Type B pancreatic cell (in vitro differentiated cells): ENCODE measurements at regions not wholly inside any gene's neighbourhood (a gene's known extent, or its start where the extent isn't known, plus 50 kb on each side); places are given as distances from the start of the nearest gene placed in this dataset.
"Not testable (repeated sequence)": the region's sequence is repeated elsewhere in the genome, so short reads cannot be mapped to it uniquely, and the experiment has no call there.

Experiments used
- DNase-seq: peaks from one replicate; pipeline ENCODE4 v3.0.0; 2021; ENCODE audit warnings: mixed read lengths; ENCODE audit not compliant: unreplicated experiment; ENCODE audit errors: extremely low spot score
- H3K27ac Mint-ChIP-seq: 2 replicates; pipeline ENCODE4 v1.8.0; 2021; ENCODE audit warnings: mild to moderate bottlenecking, mixed read lengths
- H3K27me3 Mint-ChIP-seq: 2 replicates; pipeline ENCODE4 v1.8.0; 2021; ENCODE audit warnings: mixed read lengths
- H3K36me3 Mint-ChIP-seq: 2 replicates; pipeline ENCODE4 v1.8.0; 2021; ENCODE audit warnings: mixed read lengths
- H3K4me1 Mint-ChIP-seq: one replicate; pipeline ENCODE4 v1.8.0; 2021; ENCODE audit warnings: mixed read lengths; ENCODE audit not compliant: unreplicated experiment
- H3K4me3 Mint-ChIP-seq: 2 replicates; pipeline ENCODE4 v1.8.0; 2021; ENCODE audit warnings: mild to moderate bottlenecking, mixed read lengths
- H3K9me3 Mint-ChIP-seq: 2 replicates; pipeline ENCODE4 v1.8.0; 2021; ENCODE audit warnings: mixed read lengths
- CTCF ChIP-seq: fragments of 200-600 bp; sonication (generic); conservative IDR thresholded peaks from 2 replicates; pipeline ENCODE4 v1.5.0; 2021; ENCODE audit warnings: antibody characterized with exemption, mild to moderate bottlenecking

- no peak for DNase-seq
- TF ChIP-seq CTCF, result no peak
- no peak overlapping the region for H3K27ac Mint-ChIP-seq
- H3K4me3 Mint-ChIP-seq, result no peak overlapping the region
- H3K4me1 Mint-ChIP-seq, result no peaks in the 10 kb centered on the region
- no peaks in the 10 kb centered on the region for H3K36me3 Mint-ChIP-seq
- H3K9me3 Mint-ChIP-seq, result no peaks in the 10 kb centered on the region
- no peaks in the 10 kb centered on the region for H3K27me3 Mint-ChIP-seq
Measured at GRCh38 chr6:78231002-78231401, 578.2 kb downstream of the MEI4 start.

GRCh38 chr6:78243519-78243918 lies 590.7 kb downstream of the MEI4 start:
- H3K4me3 Mint-ChIP-seq, result no peak overlapping the region
- H3K27ac Mint-ChIP-seq, result no peak overlapping the region
- DNase-seq, result no peak
- no peak for TF ChIP-seq CTCF
- H3K27me3 Mint-ChIP-seq, result no peaks in the 10 kb centered on the region
- H3K4me1 Mint-ChIP-seq, result no peaks in the 10 kb centered on the region
- H3K36me3 Mint-ChIP-seq, result no peaks in the 10 kb centered on the region
- H3K9me3 Mint-ChIP-seq, result no peaks in the 10 kb centered on the region

- Mint-ChIP-seq H3K27me3 (no peaks in the 10 kb centered on the region), H3K4me1 (no peaks in the 10 kb centered on the region), H3K4me3 (no peak overlapping the region), H3K36me3 (no peaks in the 10 kb centered on the region), H3K27ac (no peak overlapping the region), H3K9me3 (no peaks in the 10 kb centered on the region)
- no peak for DNase-seq
- no peak for TF ChIP-seq CTCF
Measured at GRCh38 chr6:78251931-78252330, 599.1 kb downstream of the MEI4 start.

GRCh38 chr6:78253618-78254017 lies 600.8 kb downstream of the MEI4 start:
- H3K27ac Mint-ChIP-seq, result no peak overlapping the region
- H3K4me1 Mint-ChIP-seq, result no peaks in the 10 kb centered on the region
- H3K9me3 Mint-ChIP-seq, result no peaks in the 10 kb centered on the region
- DNase-seq, result no peak
- TF ChIP-seq CTCF, result no peak
- no peaks in the 10 kb centered on the region for H3K27me3 Mint-ChIP-seq
- no peaks in the 10 kb centered on the region for H3K36me3 Mint-ChIP-seq
- H3K4me3 Mint-ChIP-seq, result no peak overlapping the region

- Mint-ChIP-seq H3K27me3 (no peaks in the 10 kb centered on the region), H3K9me3 (no peaks in the 10 kb centered on the region), H3K4me1 (no peaks in the 10 kb centered on the region), H3K36me3 (no peaks in the 10 kb centered on the region), H3K4me3 (no peak overlapping the region), H3K27ac (no peak overlapping the region)
- no peak for DNase-seq
- no peak for TF ChIP-seq CTCF
Measured at GRCh38 chr6:78259935-78260334, 607.1 kb downstream of the MEI4 start.

- H3K4me1 Mint-ChIP-seq, H3K27me3 Mint-ChIP-seq, H3K4me3 Mint-ChIP-seq: not testable (repeated sequence)
Measured at GRCh38 chr6:78260427-78260826, 606.9 kb upstream of the IRAK1BP1 start.

More at GRCh38 chr6:78260427-78260826, 606.9 kb upstream of the IRAK1BP1 start:
- not testable (repeated sequence) for DNase-seq, H3K9me3 Mint-ChIP-seq, H3K27ac Mint-ChIP-seq, H3K36me3 Mint-ChIP-seq
